CD4-positive, alpha-beta T cell (primary cell): ENCODE measurements at regions not wholly inside any gene's neighbourhood (a gene's known extent, or its start where the extent isn't known, plus 50 kb on each side); places are given as distances from the start of the nearest gene placed in this dataset.

Source experiments
- ATAC-seq: fragments of 200-7000 bp; cut with Tn5 transposase; one replicate; pipeline ENCODE4 v1.10.0; 2022; ENCODE audit warnings: mild to moderate bottlenecking; ENCODE audit not compliant: poor library complexity
- CTCF ChIA-PET: fragments of 350-600 bp; sonication (Branson Sonifier 250); formaldehyde crosslinking; loops from one replicate; lab custom pipeline; 2021; ENCODE audit warnings: antibody characterized with exemption, inconsistent platforms; lab: Charles Lee
- POLR2A ChIA-PET: fragments of 350-600 bp; sonication (Branson Sonifier 250); formaldehyde crosslinking; loops from one replicate; lab custom pipeline; 2021; ENCODE audit warnings: antibody characterized with exemption, inconsistent platforms; lab: Charles Lee
- DNase-seq, 14 experiments: peaks; one replicate each; pipeline ENCODE4 v3.0.0-alpha.2; 2013 to 2020; ENCODE audit warnings: mixed read lengths in 2 of 14
- H3K27ac ChIP-seq, 2 donors: one replicate each; pipeline versions ENCODE4 v1.5.1 to v1.7.0; 2013; ENCODE audit warnings: low read length in 2 of 2, low read depth in 1 of 2, mild to moderate bottlenecking in 1 of 2
- H3K27me3 ChIP-seq, 2 experiments: 1 replicate in 1 of 2; 2 replicates in 1 of 2; pipeline versions ENCODE4 v1.6.1 to v1.7.0; 2013; ENCODE audit warnings: low read length in 2 of 2, control low read depth in 1 of 2, mild to moderate bottlenecking in 1 of 2, moderate library complexity in 1 of 2; ENCODE audit not compliant: insufficient read depth in 2 of 2, control insufficient read depth in 1 of 2
- H3K36me3 ChIP-seq: one replicate; pipeline ENCODE4 v1.6.1; 2013; ENCODE audit warnings: low read length, control low read depth; ENCODE audit not compliant: insufficient read depth
- H3K4me1 ChIP-seq: one replicate; pipeline ENCODE4 v1.6.1; 2013; ENCODE audit warnings: low read length, control low read depth; ENCODE audit not compliant: insufficient read depth
- H3K4me3 ChIP-seq: one replicate; pipeline ENCODE4 v1.5.1; 2013; ENCODE audit warnings: mild to moderate bottlenecking, low read length, moderate library complexity
- H3K9me3 ChIP-seq, 2 experiments: 1 replicate in 1 of 2; 2 replicates in 1 of 2; pipeline versions ENCODE4 v1.6.1 to v1.7.0; 2013; ENCODE audit warnings: low read length in 2 of 2, mild to moderate bottlenecking in 2 of 2, control low read depth in 1 of 2, moderate library complexity in 1 of 2; ENCODE audit not compliant: control insufficient read depth in 1 of 2, insufficient read depth in 1 of 2
- H3K27ac Mint-ChIP-seq: one replicate; pipeline ENCODE4 v1.8.0; 2020; ENCODE audit warnings: mixed read lengths
- H3K27me3 Mint-ChIP-seq: one replicate; pipeline ENCODE4 v1.8.0; 2021; ENCODE audit warnings: mixed read lengths
- H3K36me3 Mint-ChIP-seq: one replicate; pipeline ENCODE4 v1.8.0; 2021; ENCODE audit warnings: low read depth, mixed read lengths
- H3K4me1 Mint-ChIP-seq: one replicate; pipeline ENCODE4 v1.8.0; 2021; ENCODE audit warnings: low read depth, mixed read lengths
- H3K4me3 Mint-ChIP-seq: one replicate; pipeline ENCODE4 v1.8.0; 2020; ENCODE audit warnings: mild to moderate bottlenecking, mixed read lengths
- H3K9me3 Mint-ChIP-seq: one replicate; pipeline ENCODE4 v1.8.0; 2020; ENCODE audit warnings: mixed read lengths
- intact Hi-C, 2 experiments: fragments of 100-400 bp; cut with DNase I in 1 of 2; cut with micrococcal nuclease in 1 of 2; formaldehyde crosslinking; loops; one replicate each; pipeline versions ENCODE4 v1.15.1 to v1.9.0; 2023 to 2025; cut with DNase I, micrococcal nuclease
- TF ChIP-seq, protein P1 (sequence below): fragments of 200-600 bp; IDR thresholded peaks from one replicate; pipeline ENCODE4 v1.8.0; 2022; ENCODE audit warnings: antibody characterized with exemption, mild to moderate bottlenecking

- Mint-ChIP-seq H3K4me1 (no peaks in the 10 kb centered on the region), H3K27me3 (peaks cover 5% of the 10 kb centered on the region), H3K4me3 (no peak overlapping the region), H3K27ac (no peak overlapping the region), H3K9me3 (no peaks in the 10 kb centered on the region), H3K36me3 (no peaks in the 10 kb centered on the region)
- intact Hi-C loops = no loop called here
- Histone ChIP-seq H3K4me1 (no peaks in the 10 kb centered on the region), H3K9me3 (no peaks in the 10 kb centered on the region), H3K4me3 (no peak overlapping the region), H3K27me3 (no peaks in the 10 kb centered on the region), H3K36me3 (no peaks in the 10 kb centered on the region), H3K27ac (no peak overlapping the region)
- ChIA-PET CTCF (no interaction called here), POLR2A (no interaction called here)
- ATAC-seq (no peak), DNase-seq (no peak)
- TF ChIP-seq, protein P1, sequence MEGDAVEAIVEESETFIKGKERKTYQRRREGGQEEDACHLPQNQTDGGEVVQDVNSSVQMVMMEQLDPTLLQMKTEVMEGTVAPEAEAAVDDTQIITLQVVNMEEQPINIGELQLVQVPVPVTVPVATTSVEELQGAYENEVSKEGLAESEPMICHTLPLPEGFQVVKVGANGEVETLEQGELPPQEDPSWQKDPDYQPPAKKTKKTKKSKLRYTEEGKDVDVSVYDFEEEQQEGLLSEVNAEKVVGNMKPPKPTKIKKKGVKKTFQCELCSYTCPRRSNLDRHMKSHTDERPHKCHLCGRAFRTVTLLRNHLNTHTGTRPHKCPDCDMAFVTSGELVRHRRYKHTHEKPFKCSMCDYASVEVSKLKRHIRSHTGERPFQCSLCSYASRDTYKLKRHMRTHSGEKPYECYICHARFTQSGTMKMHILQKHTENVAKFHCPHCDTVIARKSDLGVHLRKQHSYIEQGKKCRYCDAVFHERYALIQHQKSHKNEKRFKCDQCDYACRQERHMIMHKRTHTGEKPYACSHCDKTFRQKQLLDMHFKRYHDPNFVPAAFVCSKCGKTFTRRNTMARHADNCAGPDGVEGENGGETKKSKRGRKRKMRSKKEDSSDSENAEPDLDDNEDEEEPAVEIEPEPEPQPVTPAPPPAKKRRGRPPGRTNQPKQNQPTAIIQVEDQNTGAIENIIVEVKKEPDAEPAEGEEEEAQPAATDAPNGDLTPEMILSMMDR = no peak
Measured at GRCh38 chr3:127475975-127476705, 114.4 kb downstream of the TPRA1 start.

DNA sequence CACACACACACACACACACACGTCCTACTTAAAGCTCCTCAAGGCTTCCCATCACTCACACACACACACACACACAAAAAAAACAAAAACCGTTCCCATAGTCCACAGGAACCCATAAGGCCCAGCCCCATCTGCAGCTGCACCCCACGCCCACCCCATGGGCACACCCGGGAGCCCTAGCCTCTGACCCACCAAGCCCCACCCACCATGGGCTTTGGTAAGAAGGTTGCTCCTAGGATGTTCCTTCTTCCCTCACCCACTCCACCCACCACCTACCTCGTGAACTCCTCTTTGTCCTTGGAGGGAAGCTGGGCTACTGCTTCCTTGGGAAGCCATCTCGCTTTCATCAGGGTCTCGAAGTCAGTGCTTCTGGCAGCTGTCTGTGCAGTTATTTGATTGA, 115.1 kb downstream of the TPRA1 start:
- H3K27me3 ChIP-seq = no peaks in the 10 kb centered on the region
- no peaks in the 10 kb centered on the region for H3K4me1 ChIP-seq
- TF ChIP-seq, protein P1 = no peak
- no peak overlapping the region for H3K4me3 ChIP-seq
- Mint-ChIP-seq H3K4me3 (no peak overlapping the region), H3K27ac (no peak overlapping the region), H3K27me3 (peaks cover 5% of the 10 kb centered on the region), H3K36me3 (no peaks in the 10 kb centered on the region), H3K4me1 (no peaks in the 10 kb centered on the region), H3K9me3 (no peaks in the 10 kb centered on the region)
- ChIA-PET POLR2A (no interaction called here), CTCF (no interaction called here)
- ATAC-seq = no peak
- H3K36me3 ChIP-seq = no peaks in the 10 kb centered on the region
- H3K27ac ChIP-seq = no peak overlapping the region
- intact Hi-C loops = no loop called here
- H3K9me3 ChIP-seq = no peaks in the 10 kb centered on the region
- no peak for DNase-seq

DNA sequence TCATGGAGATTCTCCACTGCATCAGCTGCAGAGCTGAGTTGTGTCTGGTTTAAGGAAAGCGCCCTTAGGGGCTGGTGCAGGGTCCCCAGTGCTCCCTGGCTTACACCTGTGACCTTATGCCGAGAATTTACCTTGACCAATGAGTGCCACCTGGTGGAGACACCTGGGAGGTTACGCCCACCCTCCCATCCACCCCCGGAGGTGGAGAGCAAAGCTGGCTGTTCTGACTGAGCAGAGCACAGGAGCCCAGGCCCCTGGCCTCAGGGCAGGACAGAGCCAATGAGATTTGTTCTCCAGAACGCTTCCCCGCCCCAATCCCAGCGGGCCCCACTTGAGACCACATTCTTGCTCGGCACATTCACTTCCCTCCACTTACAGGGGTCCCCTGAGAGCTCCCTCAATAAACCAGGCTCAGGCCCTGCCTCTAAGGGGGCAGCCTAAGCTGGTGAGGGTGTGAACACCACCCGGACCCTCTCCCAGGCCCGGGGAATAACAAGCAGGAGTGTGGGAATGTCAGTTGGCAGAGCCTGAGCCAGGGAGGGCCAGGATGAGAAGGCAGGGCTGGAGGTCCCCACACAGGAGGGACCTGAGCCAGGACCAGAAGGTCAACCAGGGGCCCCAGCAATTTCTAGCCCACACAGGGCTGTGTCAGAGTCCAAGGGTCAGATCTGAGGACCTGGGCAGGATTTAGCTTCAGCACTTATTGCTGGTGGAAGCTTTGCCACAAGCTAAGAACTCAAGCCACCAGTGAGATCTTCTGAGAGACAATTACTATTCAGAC, 117.1 kb downstream of the TPRA1 start:
- Histone ChIP-seq H3K27me3 (no peaks in the 10 kb centered on the region), H3K27ac (no peak overlapping the region), H3K4me1 (no peaks in the 10 kb centered on the region), H3K4me3 (no peak overlapping the region), H3K9me3 (peaks cover 0 to 4% of the 10 kb centered on the region in 2 experiments), H3K36me3 (no peaks in the 10 kb centered on the region)
- POLR2A ChIA-PET = no interaction called here
- TF ChIP-seq, protein P1 = no peak
- no peaks in the 10 kb centered on the region for H3K36me3 Mint-ChIP-seq
- H3K4me3 Mint-ChIP-seq = no peak overlapping the region
- CTCF ChIA-PET = no interaction called here
- ATAC-seq = no peak
- intact Hi-C loops = no loop called here
- peaks cover 8% of the 10 kb centered on the region for H3K27me3 Mint-ChIP-seq
- no peak for DNase-seq
- no peak overlapping the region for H3K27ac Mint-ChIP-seq
- H3K9me3 Mint-ChIP-seq = no peaks in the 10 kb centered on the region
- H3K4me1 Mint-ChIP-seq = no peaks in the 10 kb centered on the region
